Activated CD8-positive, alpha-beta T cell treated with anti-CD3 and anti-CD28 coated beads for 36 hours (primary cell): ENCODE measurements at regions not wholly inside any gene's neighbourhood (a gene's known extent, or its start where the extent isn't known, plus 50 kb on each side); places are given as distances from the start of the nearest gene placed in this dataset.
"Not testable (repeated sequence)": the region's sequence is repeated elsewhere in the genome, so short reads cannot be mapped to it uniquely, and the experiment has no call there.

ENCODE experiments used
- ATAC-seq: fragments of 200-7000 bp; cut with Tn5 transposase; one replicate; pipeline ENCODE4 v1.10.0; 2021; ENCODE audit warnings: mild to moderate bottlenecking, moderate library complexity
- CTCF ChIA-PET: fragments of 350-600 bp; sonication (Branson Sonifier 250); formaldehyde crosslinking; loops from one replicate; lab custom pipeline; 2021; ENCODE audit warnings: antibody characterized with exemption; lab: Charles Lee
- POLR2A ChIA-PET: fragments of 350-600 bp; sonication (Branson Sonifier 250); formaldehyde crosslinking; loops from one replicate; lab custom pipeline; 2021; ENCODE audit warnings: antibody characterized with exemption; lab: Charles Lee
- DNase-seq: peaks from one replicate; pipeline ENCODE4 v3.0.0-alpha.2; 2020
- H3K27ac Mint-ChIP-seq: one replicate; pipeline ENCODE4 v1.8.0; 2021; ENCODE audit warnings: mild to moderate bottlenecking, mixed read lengths
- H3K27me3 Mint-ChIP-seq: one replicate; pipeline ENCODE4 v1.8.0; 2021; ENCODE audit warnings: mixed read lengths
- H3K36me3 Mint-ChIP-seq: one replicate; pipeline ENCODE4 v1.8.0; 2021; ENCODE audit warnings: low read depth, mixed read lengths
- H3K4me1 Mint-ChIP-seq: one replicate; pipeline ENCODE4 v1.8.0; 2021; ENCODE audit warnings: low read depth, mixed read lengths
- H3K4me3 Mint-ChIP-seq: one replicate; pipeline ENCODE4 v1.8.0; 2021; ENCODE audit warnings: mild to moderate bottlenecking, moderate library complexity, mixed read lengths
- H3K9me3 Mint-ChIP-seq: one replicate; pipeline ENCODE4 v1.8.0; 2021; ENCODE audit warnings: mixed read lengths
- intact Hi-C: fragments of 100-400 bp; cut with micrococcal nuclease; formaldehyde crosslinking; loops from one replicate; pipeline ENCODE4 v1.10.0; 2022
- TF ChIP-seq, protein P1 (sequence below): fragments of 200-600 bp; IDR thresholded peaks from one replicate; pipeline ENCODE4 v1.8.0; 2022; ENCODE audit warnings: antibody characterized with exemption, mild to moderate bottlenecking

GRCh38 chr5:157965989-157966388 is 107.0 kb upstream of the CLINT1 start:
- DNase-seq (no peak), ATAC-seq (no peak)
- H3K4me3 Mint-ChIP-seq, result no peak overlapping the region
- no peak overlapping the region for H3K27ac Mint-ChIP-seq
- ChIA-PET CTCF (no interaction called here), POLR2A (no interaction called here)
- intact Hi-C loops, result no loop called here
- TF ChIP-seq, protein P1, sequence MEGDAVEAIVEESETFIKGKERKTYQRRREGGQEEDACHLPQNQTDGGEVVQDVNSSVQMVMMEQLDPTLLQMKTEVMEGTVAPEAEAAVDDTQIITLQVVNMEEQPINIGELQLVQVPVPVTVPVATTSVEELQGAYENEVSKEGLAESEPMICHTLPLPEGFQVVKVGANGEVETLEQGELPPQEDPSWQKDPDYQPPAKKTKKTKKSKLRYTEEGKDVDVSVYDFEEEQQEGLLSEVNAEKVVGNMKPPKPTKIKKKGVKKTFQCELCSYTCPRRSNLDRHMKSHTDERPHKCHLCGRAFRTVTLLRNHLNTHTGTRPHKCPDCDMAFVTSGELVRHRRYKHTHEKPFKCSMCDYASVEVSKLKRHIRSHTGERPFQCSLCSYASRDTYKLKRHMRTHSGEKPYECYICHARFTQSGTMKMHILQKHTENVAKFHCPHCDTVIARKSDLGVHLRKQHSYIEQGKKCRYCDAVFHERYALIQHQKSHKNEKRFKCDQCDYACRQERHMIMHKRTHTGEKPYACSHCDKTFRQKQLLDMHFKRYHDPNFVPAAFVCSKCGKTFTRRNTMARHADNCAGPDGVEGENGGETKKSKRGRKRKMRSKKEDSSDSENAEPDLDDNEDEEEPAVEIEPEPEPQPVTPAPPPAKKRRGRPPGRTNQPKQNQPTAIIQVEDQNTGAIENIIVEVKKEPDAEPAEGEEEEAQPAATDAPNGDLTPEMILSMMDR, result no peak
- no peaks in the 10 kb centered on the region for H3K4me1 Mint-ChIP-seq
- H3K27me3 Mint-ChIP-seq, result peaks cover 3% of the 10 kb centered on the region
- H3K36me3 Mint-ChIP-seq, result no peaks in the 10 kb centered on the region
- H3K9me3 Mint-ChIP-seq, result no peaks in the 10 kb centered on the region

DNA sequence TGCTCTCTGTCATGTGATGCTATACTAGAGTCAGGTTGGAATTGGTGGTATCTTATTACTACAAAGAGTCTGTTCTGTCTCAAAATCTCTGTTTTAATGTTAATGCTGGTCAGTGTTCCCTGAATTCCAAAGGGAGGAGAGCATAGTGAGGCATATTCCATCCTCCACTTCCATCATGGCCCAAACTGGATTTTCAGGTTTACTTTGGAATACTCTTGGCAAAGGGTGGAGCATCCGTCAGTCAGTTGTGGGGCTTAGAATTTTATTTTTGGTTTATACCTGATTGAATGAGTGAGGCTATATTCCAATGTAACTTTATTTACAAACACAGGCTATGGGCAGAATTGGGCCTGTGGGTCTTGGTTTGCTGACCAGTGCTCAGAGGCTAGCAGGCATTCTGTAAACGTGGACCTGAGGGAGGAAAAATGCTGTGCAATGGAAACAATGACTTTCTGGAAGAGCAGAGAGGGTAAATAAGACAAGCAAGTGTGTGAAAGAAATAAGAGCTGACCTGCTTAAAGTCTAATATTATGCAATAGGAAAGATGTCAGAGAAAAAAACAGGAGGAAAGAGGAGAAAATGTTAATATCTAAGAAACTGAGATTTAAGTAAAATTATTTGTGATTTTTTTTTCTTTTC is 106.2 kb upstream of the CLINT1 start:
- ATAC-seq, result no peak
- intact Hi-C loops, result no loop called here
- CTCF ChIA-PET, result no interaction called here
- TF ChIP-seq, protein P1, result no peak
- Mint-ChIP-seq H3K9me3 (no peaks in the 10 kb centered on the region), H3K36me3 (no peaks in the 10 kb centered on the region), H3K4me3 (no peak overlapping the region), H3K27ac (no peak overlapping the region), H3K27me3 (peaks cover 3% of the 10 kb centered on the region), H3K4me1 (no peaks in the 10 kb centered on the region)
- DNase-seq, result no peak
- POLR2A ChIA-PET, result no interaction called here

DNA sequence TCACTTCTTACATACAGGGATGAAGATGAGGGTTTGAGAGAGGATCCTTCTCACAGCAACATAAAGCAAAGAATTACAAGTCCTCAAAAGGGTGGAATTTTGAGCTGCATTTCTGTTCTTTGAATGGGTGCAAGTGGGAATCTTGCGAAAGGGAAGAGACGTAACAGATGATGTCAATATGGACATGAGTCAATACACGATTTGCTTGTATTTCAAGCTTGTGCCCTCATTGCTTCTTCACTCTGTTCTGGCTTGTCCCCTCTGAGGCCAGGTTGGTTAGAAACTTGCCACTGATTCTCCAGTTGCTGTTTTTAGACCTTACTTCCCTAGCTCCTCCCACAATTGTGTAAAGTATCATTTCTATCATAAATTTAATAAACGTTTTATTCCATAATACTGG is 104.8 kb upstream of the CLINT1 start:
- Mint-ChIP-seq H3K4me3 (no peak overlapping the region), H3K27me3 (peaks cover 3% of the 10 kb centered on the region), H3K4me1 (no peaks in the 10 kb centered on the region), H3K27ac (no peak overlapping the region), H3K9me3 (no peaks in the 10 kb centered on the region), H3K36me3 (no peaks in the 10 kb centered on the region)
- CTCF ChIA-PET, result no interaction called here
- ATAC-seq, result no peak
- DNase-seq, result no peak
- intact Hi-C loops, result no loop called here
- POLR2A ChIA-PET, result no interaction called here
- TF ChIP-seq, protein P1, result no peak

DNA sequence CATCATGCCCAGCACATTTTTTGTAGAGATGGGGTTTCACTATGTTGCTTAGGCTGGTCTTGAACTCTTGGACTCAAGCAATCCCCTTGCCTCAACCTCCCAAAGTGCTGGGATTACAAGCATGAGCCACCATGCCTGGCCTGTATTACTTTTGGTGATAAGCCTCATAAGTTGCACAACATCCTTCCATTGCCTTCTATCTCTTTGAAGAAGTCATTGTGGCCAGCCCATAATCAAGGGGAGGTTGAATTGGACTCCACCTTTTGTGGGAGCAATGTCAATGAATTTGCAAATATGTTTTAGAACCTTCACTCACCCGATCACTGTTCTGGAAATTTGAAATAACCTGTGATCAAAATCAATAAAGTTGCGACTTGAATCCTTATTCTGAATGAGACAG is 104.3 kb upstream of the CLINT1 start:
- ATAC-seq (no peak), DNase-seq (no peak)
- Mint-ChIP-seq H3K36me3 (no peaks in the 10 kb centered on the region), H3K4me1 (no peaks in the 10 kb centered on the region), H3K27ac (no peak overlapping the region), H3K9me3 (no peaks in the 10 kb centered on the region), H3K4me3 (no peak overlapping the region), H3K27me3 (peaks cover 3% of the 10 kb centered on the region)
- TF ChIP-seq, protein P1, result no peak
- intact Hi-C loops, result no loop called here
- ChIA-PET POLR2A (no interaction called here), CTCF (no interaction called here)

- DNase-seq, H3K9me3 Mint-ChIP-seq, ATAC-seq, H3K27me3 Mint-ChIP-seq, H3K4me3 Mint-ChIP-seq, POLR2A ChIA-PET, H3K4me1 Mint-ChIP-seq, intact Hi-C loops, H3K36me3 Mint-ChIP-seq, H3K27ac Mint-ChIP-seq: not testable (repeated sequence)
- CTCF ChIA-PET, result interaction anchor here (0.8 to 6.4 kb wide), 2 partner anchors 14 to 18 kb away, joined by 3 to 37 read pairs; no protein-coding TSS in a partner anchor
These were observed 103.7 kb upstream of the CLINT1 start for GRCh38 chr5:157962686-157963085.
